ENCODE measurements at regions not wholly inside any gene's neighbourhood (a gene's known extent, or its start where the extent isn't known, plus 50 kb on each side); places are given as distances from the start of the nearest gene placed in this dataset.

- Histone ChIP-seq H3K4me1 (no peaks in the 10 kb centered on the region), H3K36me3 (no peaks in the 10 kb centered on the region), H3K9me3 (no peaks in the 10 kb centered on the region), H3K27me3 (no peaks in the 10 kb centered on the region), H3K27ac (no peak overlapping the region), H3K4me3 (no peak overlapping the region)
- DNase-seq (ENCODE audit: low spot score in 2 of 2) = peak in 1 of 2 donors; percentile 2
- intact Hi-C loops (cut with DNase I) = no loop called here
- no peak for TF ChIP-seq CTCF (IDR thresholded peaks at IDR 0.05)
Measured at GRCh38 chr9:89881431-89881830, 276.6 kb downstream of the GADD45G start.

GRCh38 chr9:89882930-89883361 lies 278.1 kb downstream of the GADD45G start:
- Histone ChIP-seq H3K27ac (no peak overlapping the region), H3K4me1 (no peaks in the 10 kb centered on the region), H3K27me3 (no peaks in the 10 kb centered on the region), H3K9me3 (no peaks in the 10 kb centered on the region), H3K4me3 (no peak overlapping the region), H3K36me3 (no peaks in the 10 kb centered on the region)
- TF ChIP-seq CTCF (IDR thresholded peaks at IDR 0.05) = no peak
- DNase-seq (ENCODE audit: low spot score in 2 of 2) = no peak
- intact Hi-C loops (cut with DNase I) = no loop called here

GRCh38 chr9:89883401-89884341 lies 278.9 kb downstream of the GADD45G start:
- Histone ChIP-seq H3K4me1 (no peaks in the 10 kb centered on the region), H3K9me3 (no peaks in the 10 kb centered on the region), H3K4me3 (no peak overlapping the region), H3K27ac (no peak overlapping the region), H3K36me3 (no peaks in the 10 kb centered on the region), H3K27me3 (no peaks in the 10 kb centered on the region)
- DNase-seq (ENCODE audit: low spot score in 2 of 2) = peak in 1 of 2 donors; percentile 44
- intact Hi-C loops (cut with DNase I) = no loop called here
- TF ChIP-seq CTCF (IDR thresholded peaks at IDR 0.05) = no peak

GRCh38 chr9:89884356-89885083 lies 279.7 kb downstream of the GADD45G start:
- DNase-seq (ENCODE audit: low spot score in 2 of 2) = peak in 1 of 2 donors; percentile 50
- intact Hi-C loops (cut with DNase I) = no loop called here

GRCh38 chr9:89885156-89885555 lies 280.3 kb downstream of the GADD45G start:
- H3K9me3 ChIP-seq = no peaks in the 10 kb centered on the region
- no peak overlapping the region for H3K4me3 ChIP-seq
- no peaks in the 10 kb centered on the region for H3K27me3 ChIP-seq
- no peak for TF ChIP-seq CTCF (IDR thresholded peaks at IDR 0.05)
- no peak overlapping the region for H3K27ac ChIP-seq
- no peaks in the 10 kb centered on the region for H3K36me3 ChIP-seq
- DNase-seq (ENCODE audit: low spot score in 2 of 2) = peak in 1 of 2 donors; percentile 8
- intact Hi-C loops (cut with DNase I) = no loop called here
- H3K4me1 ChIP-seq = no peaks in the 10 kb centered on the region

More at GRCh38 chr9:89884356-89885083, 279.7 kb downstream of the GADD45G start:
- no peak overlapping the region for H3K4me3 ChIP-seq
- H3K27ac ChIP-seq = no peak overlapping the region
- H3K9me3 ChIP-seq = no peaks in the 10 kb centered on the region
- no peaks in the 10 kb centered on the region for H3K36me3 ChIP-seq
- no peaks in the 10 kb centered on the region for H3K4me1 ChIP-seq
- no peak for TF ChIP-seq CTCF (IDR thresholded peaks at IDR 0.05)
- no peaks in the 10 kb centered on the region for H3K27me3 ChIP-seq

Measured in ascending aorta (tissue), 2 donors.